SU-DHL-6 (cell line): ENCODE measurements at regions not wholly inside any gene's neighbourhood (a gene's known extent, or its start where the extent isn't known, plus 50 kb on each side); places are given as distances from the start of the nearest gene placed in this dataset.

ENCODE experiments used
- EZH2phosphoT487 ChIP-seq: fragments of 200-600 bp; sonication (generic), shearing (Covaris generic); conservative IDR thresholded peaks from 2 replicates; pipeline ENCODE4 v1.6.1; 2018; ENCODE audit warnings: mild to moderate bottlenecking, antibody characterized with exemption, low read length, moderate library complexity, mixed read lengths
- TF ChIP-seq, protein P1 (sequence below): fragments of 200-600 bp; sonication (generic); IDR thresholded peaks from one replicate; pipeline ENCODE4 v1.5.1; 2017; ENCODE audit warnings: antibody characterized with exemption, mild to moderate bottlenecking, low read length, moderate library complexity; ENCODE audit not compliant: insufficient read depth, poor library complexity, severe bottlenecking

DNA sequence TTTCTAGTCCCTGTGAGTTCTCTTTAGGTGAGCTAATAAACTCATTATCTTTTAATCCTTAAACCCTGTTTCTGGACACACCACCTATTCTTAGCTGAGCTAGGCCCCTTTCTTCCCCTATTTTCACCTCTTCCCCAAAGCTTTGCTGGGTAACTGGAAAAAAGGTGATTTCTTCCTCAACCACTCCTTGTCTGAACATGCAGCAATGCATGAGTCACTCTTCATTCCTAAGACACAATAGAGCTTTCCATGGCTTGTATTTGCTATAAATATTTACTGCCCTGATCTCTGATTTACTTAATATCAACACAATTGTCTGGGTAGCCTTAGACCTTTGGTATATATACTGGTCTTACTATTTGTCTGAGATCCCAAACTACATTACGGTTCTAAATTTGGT is 370.9 kb downstream of the KLF5 start:
- TF ChIP-seq, protein P1, sequence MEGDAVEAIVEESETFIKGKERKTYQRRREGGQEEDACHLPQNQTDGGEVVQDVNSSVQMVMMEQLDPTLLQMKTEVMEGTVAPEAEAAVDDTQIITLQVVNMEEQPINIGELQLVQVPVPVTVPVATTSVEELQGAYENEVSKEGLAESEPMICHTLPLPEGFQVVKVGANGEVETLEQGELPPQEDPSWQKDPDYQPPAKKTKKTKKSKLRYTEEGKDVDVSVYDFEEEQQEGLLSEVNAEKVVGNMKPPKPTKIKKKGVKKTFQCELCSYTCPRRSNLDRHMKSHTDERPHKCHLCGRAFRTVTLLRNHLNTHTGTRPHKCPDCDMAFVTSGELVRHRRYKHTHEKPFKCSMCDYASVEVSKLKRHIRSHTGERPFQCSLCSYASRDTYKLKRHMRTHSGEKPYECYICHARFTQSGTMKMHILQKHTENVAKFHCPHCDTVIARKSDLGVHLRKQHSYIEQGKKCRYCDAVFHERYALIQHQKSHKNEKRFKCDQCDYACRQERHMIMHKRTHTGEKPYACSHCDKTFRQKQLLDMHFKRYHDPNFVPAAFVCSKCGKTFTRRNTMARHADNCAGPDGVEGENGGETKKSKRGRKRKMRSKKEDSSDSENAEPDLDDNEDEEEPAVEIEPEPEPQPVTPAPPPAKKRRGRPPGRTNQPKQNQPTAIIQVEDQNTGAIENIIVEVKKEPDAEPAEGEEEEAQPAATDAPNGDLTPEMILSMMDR: no peak
- no peak for TF ChIP-seq EZH2phosphoT487
